Cerebellar cortex (tissue), 1 donor: ENCODE measurements at regions not wholly inside any gene's neighbourhood (a gene's known extent, or its start where the extent isn't known, plus 50 kb on each side); places are given as distances from the start of the nearest gene placed in this dataset.
"Not testable (repeated sequence)": the region's sequence is repeated elsewhere in the genome, so short reads cannot be mapped to it uniquely, and the experiment has no call there.

Experiments used
- DNase-seq: peaks from one replicate; pipeline ENCODE4 v3.0.0-alpha.2; 2015; ENCODE audit warnings: low spot score

DNA sequence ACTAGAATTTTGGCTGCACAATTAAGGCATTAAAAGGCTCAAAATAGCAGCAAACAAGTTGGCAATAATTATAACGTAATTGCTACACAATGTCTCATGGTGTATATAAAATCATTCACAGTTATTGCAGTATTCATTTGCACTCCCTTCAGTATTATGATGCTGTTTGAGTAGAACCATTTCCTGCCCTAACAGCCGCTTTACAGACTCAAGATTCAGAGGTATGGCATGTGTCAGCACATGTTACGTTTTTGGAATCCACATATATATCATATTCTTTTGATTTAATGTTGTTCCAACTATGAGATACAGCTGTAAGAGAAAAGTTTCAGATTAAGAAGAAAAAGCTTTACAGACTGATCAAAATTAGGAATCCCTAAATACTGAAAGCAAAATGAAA, 56.3 kb upstream of the NCKAP5 start:
- DNase-seq = no peak

DNA sequence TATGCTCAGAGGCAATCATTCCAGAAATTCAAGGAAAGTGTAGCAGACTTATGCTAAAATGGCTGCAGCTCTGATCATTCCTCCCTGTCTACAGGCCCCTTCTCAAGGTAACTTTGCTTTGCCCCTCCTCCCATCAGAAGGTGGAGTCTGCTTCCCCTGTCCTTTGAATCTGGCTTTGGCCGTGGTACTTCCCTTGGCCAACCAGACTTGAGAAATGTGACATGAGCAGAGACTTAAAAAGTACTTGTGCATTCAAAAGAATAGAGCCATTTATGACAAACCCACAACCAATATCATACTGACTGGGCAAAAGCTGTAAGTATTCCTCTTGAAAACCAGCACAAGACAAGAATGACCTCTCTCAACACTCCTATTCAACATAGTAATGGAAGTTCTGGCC, 59.5 kb upstream of the NCKAP5 start:
- DNase-seq = no peak

DNA sequence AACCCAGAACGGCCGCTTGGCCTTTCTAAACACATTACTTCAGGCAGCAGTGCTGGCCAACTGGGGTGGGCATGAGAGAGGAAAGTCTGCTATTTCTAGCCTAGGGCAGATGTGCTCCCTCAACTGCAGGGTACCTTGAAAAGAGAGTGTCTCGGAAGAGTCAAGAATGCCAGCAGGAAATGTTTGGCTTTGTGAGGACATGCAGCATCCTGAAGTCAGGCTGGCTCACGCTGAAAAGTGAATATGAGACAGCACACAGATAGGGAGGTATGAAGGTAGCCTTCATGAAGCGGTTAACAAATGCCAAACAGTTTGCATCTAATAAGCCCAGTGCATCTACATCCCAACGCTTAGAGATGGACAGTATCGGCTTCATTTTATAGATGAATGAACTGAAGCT, 65.0 kb upstream of the NCKAP5 start:
- DNase-seq = no peak

DNA sequence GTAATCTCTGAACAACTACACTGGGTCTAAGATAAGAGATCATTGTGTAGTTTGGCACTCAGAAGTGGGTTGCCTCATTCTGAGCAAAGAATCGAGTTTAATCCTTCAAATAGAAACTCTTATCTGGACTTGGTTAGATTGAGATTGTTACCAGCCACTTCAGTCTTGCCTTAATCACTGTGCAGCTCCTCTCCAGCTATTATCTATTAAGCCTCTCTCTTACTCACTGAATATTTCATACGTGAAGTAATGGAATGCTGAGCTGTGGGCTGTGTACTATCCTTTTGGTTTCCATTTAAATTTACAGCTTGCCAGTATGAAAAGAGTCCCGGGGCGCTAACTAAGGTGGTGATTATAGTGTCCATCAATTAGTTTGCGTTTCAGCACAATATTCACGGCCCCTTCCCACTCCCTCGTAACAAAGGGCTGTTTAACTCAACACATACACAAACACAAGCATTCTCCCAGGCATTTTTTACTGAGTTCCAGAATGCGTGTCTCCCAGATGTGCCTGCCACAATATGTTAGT, 65.7 kb upstream of the NCKAP5 start:
- DNase-seq = no peak

DNA sequence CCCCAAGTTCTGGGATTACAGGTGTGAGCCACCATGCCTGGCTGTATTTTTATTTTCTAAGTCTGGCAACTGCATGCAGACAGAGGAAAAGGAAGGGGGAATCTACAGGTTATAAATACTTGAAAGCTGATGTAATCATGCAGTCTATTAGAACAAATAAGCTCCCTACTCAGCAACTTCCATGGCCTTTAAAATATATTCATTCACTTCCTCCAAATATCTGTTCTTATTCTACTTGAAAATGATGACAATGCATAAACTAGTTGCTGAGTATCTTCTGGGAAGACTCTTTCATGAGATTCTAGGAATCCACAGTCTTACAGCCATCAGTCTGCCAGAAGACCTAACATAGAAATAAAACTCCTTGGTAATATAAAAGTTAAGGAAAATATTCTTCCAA, 66.9 kb upstream of the NCKAP5 start:
- DNase-seq = no peak

DNA sequence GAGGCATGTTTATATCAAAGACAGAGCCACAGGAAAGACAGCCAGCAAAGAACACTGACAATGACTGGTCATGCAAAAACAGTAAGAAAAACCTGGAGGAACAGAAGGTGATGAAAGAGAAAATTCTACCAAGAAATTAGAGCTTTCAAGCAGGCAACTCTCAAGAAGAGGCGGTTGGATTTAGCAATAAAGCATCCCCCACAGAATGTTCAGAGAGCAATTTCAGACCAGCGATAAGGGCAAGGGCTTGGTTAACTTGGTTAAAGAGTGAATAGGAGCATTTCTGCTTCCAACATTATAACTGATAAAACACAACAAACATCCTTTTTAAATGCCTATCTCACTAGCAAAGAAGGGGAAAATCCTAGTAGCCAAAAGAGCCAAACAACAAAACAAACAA, 68.0 kb upstream of the NCKAP5 start:
- no peak for DNase-seq

DNA sequence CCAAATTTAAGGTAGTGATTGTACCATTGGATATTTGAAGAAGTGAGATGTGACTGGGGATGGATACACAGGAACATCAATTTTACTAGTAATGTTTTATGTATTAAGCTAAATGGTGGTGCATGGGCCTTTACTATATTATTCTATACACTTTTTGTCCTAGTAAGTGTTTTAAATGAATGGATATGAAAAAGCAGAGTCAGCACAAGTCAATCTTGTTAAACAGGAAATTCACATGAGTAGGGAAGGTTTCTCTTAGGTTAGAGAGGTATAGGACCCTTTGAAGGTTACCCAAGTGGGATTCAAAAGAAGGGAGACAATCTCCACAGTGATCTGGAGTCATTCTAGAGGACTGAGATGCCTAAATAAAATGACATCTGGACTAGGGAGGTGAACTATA, 71.8 kb upstream of the NCKAP5 start:
- no peak for DNase-seq

DNA sequence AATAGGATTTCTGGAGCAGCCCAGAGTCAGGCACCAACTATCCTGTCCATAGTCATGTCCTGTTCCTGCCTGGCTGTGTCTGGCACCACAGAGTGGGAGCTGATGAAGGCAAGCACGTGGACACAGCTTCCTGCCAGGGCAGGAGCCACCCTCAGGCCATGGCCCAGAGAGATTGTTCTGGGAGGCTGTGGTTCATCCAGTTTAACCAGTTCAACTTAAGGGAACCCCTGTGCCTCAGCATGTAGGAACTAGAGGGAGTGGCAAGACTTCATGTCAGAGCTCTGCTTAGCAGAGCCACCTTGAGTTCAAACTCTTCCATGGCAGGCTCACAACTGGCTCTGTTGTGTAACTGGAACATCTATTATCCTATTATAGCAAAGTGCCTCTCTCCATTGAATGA, 73.2 kb upstream of the NCKAP5 start:
- DNase-seq = no peak

DNA sequence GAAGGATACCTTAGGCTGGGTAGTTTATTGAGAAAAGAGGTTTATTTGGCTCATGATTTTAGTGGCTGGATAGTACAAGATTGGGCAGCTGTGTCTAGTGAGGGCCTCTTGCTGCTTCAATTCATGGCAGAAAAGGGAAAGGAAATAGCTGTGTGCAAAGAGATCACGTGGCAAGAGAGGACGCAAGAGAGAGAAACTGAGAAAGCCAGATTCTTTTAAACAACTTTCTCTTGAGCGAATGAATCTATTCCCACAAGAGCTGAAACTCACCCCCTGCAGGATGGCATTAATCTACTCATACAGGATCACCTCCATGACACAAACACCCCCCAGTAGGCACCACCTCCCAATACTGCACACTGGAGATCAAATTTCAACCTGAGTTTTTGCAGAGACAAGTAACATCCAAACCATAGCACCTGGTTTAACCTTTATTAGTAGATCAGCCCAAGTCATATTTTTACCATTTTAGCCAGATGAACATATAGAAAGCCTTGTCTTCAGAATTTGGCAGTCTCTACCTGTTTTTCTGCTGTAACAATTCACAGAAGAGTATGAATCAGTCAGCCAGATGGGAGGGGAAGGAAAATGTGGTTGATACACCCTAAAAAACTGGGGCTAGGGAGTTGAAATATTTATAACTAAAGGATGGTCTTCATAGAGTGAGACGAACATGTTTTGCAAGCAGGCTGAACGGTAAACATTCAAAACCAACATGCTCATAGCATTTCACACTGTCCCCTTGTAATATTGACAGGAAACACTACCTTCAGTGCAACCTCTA, 73.9 kb upstream of the NCKAP5 start:
- no peak for DNase-seq

DNA sequence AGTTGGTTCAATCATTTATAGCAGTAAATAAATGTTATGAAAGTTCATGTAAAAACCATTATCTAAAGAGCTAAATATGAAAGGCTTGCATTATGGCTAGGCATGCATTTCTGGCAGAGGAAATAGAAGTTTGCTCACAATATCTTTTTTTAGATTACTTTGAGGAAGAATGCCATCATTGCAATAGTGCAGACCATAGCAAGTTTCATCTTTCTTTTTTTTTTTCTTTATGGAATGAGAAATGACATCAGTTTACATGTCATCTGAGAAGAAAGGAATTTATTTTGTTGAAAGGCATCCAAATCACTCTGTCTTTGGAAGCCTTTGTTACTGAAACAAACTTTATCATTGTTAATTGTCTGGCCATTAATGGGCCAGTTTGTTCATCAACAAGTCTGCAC, 74.5 kb upstream of the NCKAP5 start:
- DNase-seq = no peak

DNA sequence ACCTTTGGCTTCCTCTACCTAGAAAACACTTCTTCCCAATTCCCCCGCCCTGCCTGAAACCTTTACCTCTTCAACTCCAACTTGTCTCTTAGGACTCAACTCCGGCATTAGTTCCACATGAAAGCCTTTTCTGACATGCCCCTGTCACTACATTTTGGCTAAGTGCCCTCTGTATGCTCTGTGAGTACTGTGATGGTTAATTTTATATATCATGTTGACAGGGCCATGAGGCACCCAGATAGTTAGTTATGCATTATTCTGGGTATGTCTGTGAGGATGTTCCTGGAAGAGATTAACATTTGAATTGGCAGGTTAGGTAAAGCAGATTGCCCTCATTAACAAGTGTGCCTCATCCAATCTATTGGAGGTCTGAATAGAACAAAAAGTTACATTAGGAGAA, 75.6 kb upstream of the NCKAP5 start:
- DNase-seq = no peak

DNA sequence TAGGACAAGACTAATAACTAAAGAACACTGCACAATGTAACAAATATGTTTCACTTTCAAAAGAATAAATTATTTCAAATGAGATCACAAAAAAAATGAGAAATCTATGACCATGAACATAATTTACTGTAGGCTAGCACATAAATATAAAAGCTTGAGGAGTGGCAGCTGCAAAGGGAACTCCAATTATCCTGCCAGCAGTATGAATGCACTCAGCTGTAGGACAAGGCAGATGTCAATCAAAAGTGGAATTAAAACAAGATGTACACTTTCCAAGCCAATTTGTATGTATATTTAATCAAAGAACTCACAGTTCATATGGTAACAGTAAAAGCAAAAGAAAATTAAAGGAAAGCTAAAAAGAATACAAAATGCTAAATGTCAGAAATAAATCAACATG, 76.6 kb upstream of the NCKAP5 start:
- no peak for DNase-seq

DNA sequence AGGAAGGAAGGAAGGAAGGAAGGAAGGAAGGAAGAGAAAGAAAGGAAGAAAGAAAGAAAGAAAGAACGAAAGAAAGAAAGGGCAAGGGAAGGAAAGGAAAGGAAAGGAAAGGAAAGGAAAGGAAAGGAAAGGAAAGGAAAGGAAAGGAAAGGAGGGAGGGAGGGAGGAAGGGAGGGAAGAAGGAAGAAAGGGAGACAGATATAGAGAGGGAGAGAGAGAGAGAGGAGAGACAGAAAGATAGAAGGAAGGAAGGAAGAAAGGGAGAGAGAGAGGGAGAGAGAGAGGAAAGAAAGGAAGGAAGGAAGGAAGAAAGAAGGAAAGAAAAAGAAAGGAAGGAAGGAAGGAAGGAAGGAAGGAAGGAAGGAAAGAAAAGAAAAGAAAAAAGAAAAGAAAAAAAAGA, 79.1 kb upstream of the NCKAP5 start:
- DNase-seq = not testable (repeated sequence)

DNA sequence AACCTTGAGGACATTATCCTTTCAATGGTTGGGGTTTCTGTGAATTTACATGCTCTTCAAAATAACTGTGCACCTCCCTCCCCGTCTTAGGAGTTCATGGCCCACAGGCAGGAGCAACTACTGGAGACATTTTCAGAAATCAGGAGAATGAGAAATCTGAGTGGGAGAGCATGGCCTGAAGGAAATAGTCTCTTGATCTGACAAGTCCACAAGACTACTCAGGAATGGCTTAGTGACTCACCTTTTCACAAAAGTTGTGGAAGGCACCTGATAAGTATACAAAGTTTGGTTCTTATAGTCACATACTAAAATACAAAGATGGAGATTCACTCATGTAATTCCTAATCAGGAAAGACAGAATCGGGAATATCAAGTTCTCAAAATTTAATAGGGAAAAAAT, 83.6 kb upstream of the NCKAP5 start:
- no peak for DNase-seq

DNA sequence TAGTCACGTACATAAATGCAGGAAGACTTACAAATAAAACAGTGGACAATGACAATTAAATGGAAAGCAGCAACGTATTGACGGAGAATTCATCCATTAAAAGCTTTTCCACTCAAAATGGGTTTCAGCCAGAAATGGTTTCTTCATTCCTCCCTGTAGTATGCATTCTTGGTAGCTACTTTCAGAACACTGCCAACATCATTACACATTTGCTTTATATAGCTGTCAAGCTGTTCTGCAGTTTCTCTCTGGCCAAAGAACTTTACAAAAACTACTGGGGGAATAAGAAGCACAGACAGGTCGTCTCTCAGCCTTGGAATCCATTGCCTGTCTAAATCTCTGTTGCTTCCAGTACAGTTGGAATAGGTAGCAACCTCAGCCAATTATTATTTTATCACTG, 84.1 kb upstream of the NCKAP5 start:
- no peak for DNase-seq

DNA sequence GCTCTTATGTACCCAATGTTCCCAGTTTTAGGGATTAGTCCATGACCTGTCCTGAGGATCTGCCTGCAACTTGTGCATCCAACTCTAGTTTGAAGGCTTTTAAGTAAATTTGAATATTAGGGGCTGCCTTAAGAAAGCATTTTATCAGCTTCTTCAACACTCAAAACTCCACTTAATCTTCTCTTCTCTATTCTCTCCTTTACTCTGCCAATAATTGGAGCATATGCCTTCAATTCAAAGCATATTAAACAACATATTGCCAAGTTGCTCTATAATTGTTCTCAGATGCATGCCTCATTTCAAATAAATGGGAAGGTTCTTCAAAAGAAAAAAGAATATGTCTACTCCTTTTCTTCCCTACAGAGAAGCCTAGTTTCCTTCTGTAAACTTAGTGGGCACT, 84.8 kb upstream of the NCKAP5 start:
- DNase-seq = no peak

DNA sequence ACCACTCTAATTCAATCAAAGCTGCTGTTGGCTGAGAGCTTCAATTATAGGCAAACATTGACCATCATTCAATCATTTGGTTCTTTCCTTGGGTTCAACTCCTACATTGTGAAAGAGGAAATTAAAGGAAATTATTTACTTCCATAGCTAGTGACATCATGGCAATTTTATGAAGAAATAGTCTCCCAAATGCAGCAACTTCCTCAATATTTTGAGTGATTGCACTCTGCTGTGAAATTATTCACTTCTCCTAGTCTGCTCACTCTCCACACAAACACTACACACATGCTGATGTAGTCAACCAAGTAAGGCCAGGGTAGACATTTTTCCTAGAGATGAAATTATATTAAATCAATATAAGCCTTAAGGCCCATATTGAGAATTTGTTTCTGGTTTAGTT, 86.7 kb upstream of the NCKAP5 start:
- DNase-seq = no peak

DNA sequence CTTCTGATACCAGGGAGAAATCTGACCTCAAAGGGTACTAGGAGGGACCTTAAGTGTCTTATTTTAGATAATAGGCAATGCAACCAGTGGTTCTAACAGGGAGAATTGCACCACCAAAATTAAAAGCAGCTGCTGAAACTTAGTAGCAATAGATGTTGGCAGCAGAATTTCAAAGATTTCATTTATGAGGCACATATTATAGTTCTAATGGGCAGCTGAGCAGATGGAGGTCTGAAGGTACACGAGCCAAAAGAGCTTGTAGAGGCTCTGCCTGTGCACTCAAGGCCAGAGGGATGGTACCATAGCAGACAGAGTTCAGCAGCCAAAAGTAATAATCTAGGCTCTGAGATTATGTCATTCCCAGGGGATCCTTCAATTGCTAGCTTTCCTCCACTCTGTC, 87.3 kb upstream of the NCKAP5 start:
- DNase-seq = no peak

DNA sequence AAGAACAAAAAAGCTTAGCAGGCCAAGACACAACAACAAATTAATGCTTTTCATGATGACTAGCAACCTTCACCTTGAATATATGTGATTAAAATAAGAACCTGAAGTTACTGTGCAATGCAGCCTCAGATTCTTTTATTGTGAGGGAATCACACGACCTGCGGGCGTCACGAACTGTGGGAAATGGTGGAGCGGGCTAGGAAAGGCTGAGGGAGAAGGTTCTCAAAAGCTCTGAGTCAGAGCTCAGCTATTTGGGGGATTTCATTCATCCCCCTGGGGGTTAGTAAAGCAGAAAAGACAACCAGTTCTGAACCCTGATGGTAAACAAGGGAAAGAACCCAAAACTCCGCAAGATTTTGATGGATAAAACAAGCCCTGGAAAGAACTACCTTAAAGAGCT, 89.3 kb upstream of the NCKAP5 start:
- DNase-seq = no peak

DNA sequence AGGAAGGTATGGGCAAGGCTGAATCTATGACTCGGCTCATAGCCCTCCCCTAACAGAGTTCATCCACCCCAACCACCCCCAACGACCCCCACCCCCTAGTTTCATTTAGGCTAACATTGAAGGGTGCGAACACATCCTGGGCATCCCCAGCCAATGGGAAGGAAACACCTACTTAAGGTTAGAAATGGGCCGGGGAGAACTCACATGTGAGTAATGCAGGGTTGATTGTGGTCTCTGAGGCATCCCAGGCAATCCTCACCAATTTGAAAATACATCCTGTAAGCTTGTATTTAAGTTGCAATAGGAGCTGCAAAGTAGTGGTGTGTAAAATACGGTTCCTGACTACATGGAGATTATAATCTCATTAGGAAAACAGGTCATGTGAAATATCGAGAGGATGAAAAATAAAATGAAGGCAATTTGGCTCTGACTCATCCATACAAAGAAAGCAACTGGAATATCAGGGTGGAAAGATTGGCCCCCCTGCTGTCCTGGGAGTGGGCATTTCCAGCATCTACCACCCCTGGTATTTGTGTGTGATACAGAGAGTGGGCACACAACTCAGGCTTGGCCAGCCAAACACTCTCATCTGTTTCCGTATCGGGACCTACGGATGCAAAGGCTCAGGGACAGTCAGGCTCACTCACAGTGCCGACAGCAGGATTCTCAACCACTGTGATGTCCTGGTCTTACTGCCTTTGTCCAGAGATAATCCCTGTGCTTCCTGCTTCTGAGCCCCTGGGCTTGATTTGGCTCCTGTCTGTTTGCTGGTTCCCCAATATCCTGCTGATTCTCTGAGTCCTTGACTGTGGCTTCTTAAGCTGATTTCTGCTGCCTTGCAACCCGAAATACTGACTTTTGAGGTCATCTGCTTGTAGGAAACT, 90.0 kb upstream of the NCKAP5 start:
- no peak for DNase-seq

DNA sequence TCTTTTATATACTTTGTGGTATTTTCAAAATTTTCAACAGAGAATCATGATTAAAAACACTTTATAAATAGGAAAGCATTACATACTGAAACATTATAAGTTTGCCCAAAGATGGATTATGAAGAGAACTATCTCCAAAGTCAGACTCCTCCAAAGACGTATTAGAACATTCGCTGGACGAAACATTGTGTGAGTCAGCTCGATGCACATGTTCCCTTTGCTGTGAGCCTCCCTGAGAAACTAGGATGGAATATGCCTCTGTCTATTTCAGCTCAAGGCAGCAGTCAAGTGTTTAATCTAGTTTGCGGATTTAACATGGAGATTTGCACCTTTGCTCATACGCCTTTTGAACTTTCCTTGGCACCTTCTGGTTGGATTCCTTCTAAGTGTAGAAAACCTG, 92.2 kb upstream of the NCKAP5 start:
- no peak for DNase-seq

DNA sequence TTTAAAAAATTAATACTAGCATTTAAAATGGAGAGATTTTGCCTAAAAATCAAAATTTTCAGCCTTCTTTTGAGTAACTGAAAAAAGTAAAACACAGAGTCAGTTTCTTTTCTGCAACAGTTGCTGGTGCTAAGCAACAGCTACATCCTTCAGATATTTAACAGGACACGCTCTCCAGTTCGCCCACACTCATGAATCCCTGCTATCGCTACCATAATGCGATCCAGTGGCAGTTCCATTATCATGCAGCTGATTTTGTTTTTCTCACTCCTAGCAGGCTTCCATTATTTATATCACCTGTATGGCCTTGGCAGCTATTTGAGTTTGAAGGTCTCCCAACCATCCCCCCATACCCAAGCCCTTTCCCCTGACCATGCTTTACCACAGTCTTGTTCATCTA, 93.1 kb upstream of the NCKAP5 start:
- no peak for DNase-seq

DNA sequence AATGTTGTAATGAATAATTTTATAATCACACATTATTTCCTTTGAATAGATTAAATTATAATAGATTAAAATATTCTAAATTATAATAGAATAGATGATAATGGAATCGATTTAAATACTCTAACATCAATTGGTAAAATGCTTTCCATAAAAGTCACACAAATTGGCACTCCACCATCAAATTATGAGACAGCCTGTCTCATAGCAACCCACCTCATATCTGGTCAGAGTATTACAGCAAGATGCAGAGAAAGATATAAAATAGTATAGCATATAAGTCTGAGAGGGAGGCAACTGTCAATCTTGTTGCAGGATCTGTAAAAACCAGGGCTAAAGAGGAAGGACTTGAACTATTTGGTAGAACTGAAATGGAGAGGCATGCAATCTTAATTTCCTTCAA, 98.4 kb upstream of the NCKAP5 start:
- DNase-seq = no peak
